ENCODE measurements at regions not wholly inside any gene's neighbourhood (a gene's known extent, or its start where the extent isn't known, plus 50 kb on each side); places are given as distances from the start of the nearest gene placed in this dataset.

- DNase-seq, result no peak
Measured at GRCh38 chr5:2529371-2530092, 221.9 kb downstream of the IRX2 start.

- DNase-seq, result no peak
Measured at GRCh38 chr5:2525351-2525750, 226.1 kb downstream of the IRX2 start.

- no peak for DNase-seq
Measured at GRCh38 chr5:2524620-2525019, 226.9 kb downstream of the IRX2 start.

- DNase-seq, result no peak
Measured at GRCh38 chr5:2523180-2523579, 228.3 kb downstream of the IRX2 start.

GRCh38 chr5:2522372-2522771, 229.1 kb downstream of the IRX2 start:
- DNase-seq, result no peak

GRCh38 chr5:2519153-2519552, 232.3 kb downstream of the IRX2 start:
- DNase-seq, result no peak

GRCh38 chr5:2517451-2517850, 234.0 kb downstream of the IRX2 start:
- no peak for DNase-seq

- no peak for DNase-seq
Measured at GRCh38 chr5:2515180-2515764, 236.2 kb downstream of the IRX2 start.

- no peak for DNase-seq
Measured at GRCh38 chr5:2514484-2514883, 237.0 kb downstream of the IRX2 start.

- no peak for DNase-seq
Measured at GRCh38 chr5:2511706-2512105, 239.8 kb downstream of the IRX2 start.

- no peak for DNase-seq
Measured at GRCh38 chr5:2511126-2511525, 240.4 kb downstream of the IRX2 start.

GRCh38 chr5:2509527-2509926, 241.9 kb downstream of the IRX2 start:
- DNase-seq, result no peak

GRCh38 chr5:2508514-2508913, 243.0 kb downstream of the IRX2 start:
- DNase-seq, result no peak

- no peak for DNase-seq
Measured at GRCh38 chr5:2507611-2508010, 243.9 kb downstream of the IRX2 start.

- DNase-seq, result no peak
Measured at GRCh38 chr5:2506603-2507002, 244.9 kb downstream of the IRX2 start.

- DNase-seq, result no peak
Measured at GRCh38 chr5:2505217-2505616, 246.3 kb downstream of the IRX2 start.

GRCh38 chr5:2502970-2503594, 248.4 kb downstream of the IRX2 start:
- no peak for DNase-seq

GRCh38 chr5:2499917-2500316, 251.6 kb downstream of the IRX2 start:
- DNase-seq, result no peak

- DNase-seq, result no peak
Measured at GRCh38 chr5:2496891-2497290, 254.6 kb downstream of the IRX2 start.

- no peak for DNase-seq
Measured at GRCh38 chr5:2496126-2496525, 255.4 kb downstream of the IRX2 start.

GRCh38 chr5:2493356-2493755, 258.1 kb downstream of the IRX2 start:
- no peak for DNase-seq

GRCh38 chr5:2492476-2492875, 259.0 kb downstream of the IRX2 start:
- DNase-seq, result no peak

GRCh38 chr5:2491846-2492245, 259.6 kb downstream of the IRX2 start:
- DNase-seq, result no peak

GRCh38 chr5:2489306-2489705, 262.2 kb downstream of the IRX2 start:
- DNase-seq, result no peak

GRCh38 chr5:2488593-2488992, 262.9 kb downstream of the IRX2 start:
- DNase-seq, result no peak

Measured in CD4-positive, alpha-beta T cell treated with Interleukin-1 beta for 1 hour (primary cell).